Activated CD4-positive, alpha-beta T cell treated with anti-CD3 and anti-CD28 coated beads for 4 hours (primary cell): ENCODE measurements at regions not wholly inside any gene's neighbourhood (a gene's known extent, or its start where the extent isn't known, plus 50 kb on each side); places are given as distances from the start of the nearest gene placed in this dataset.

Source experiments
- DNase-seq, 2 donors: peaks; one replicate each; pipeline ENCODE4 v3.0.0-alpha.2; 2020

DNA sequence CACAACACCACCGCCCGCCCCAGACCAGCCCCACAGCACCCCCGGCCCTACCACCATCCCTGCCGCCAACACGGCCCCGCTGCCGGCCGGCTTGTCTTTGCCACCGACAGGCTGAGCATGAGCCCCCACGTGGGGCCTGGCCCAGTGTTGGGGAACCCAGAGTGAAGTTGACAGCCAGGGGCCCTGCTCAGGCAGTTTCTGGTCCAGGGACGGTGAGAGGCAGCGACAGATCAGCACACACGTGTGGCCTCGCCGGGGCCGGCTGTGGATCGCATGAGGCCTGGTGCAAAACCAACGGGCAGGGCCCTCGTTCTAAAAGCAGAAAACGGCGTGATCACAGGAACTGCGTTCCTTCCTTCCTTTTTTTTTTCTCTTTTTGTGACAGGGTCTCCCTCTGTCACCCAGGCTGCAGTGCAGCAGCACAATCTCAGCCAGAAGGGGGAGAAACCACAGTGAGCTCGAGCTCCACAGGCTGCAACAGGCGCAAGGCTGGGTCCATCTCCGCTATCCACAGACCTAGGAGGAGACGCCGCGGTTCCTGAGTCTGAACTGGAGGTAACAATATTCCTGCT, 50.5 kb upstream of the FBRSL1 start:
- DNase-seq = no peak

DNA sequence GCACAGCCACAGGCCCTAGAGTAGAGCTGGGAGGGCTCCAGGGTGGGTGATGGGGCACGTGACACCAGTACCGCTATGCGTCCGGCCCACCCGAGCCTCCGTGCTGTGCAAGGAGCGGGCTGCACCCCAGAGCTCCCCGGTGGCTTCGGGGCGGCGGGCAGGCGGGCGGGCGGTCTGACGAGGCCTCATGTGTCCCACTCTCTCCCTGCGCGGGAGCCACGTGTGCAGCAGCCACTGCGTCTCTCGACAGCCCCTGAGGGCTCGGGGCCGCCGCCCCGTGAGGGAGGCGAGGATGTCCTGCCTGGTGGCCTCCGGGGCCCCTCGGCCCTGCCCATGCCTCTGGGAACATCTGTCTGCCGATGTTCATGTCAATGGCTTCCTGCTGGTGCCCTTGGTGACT, 51.2 kb upstream of the FBRSL1 start:
- no peak for DNase-seq

DNA sequence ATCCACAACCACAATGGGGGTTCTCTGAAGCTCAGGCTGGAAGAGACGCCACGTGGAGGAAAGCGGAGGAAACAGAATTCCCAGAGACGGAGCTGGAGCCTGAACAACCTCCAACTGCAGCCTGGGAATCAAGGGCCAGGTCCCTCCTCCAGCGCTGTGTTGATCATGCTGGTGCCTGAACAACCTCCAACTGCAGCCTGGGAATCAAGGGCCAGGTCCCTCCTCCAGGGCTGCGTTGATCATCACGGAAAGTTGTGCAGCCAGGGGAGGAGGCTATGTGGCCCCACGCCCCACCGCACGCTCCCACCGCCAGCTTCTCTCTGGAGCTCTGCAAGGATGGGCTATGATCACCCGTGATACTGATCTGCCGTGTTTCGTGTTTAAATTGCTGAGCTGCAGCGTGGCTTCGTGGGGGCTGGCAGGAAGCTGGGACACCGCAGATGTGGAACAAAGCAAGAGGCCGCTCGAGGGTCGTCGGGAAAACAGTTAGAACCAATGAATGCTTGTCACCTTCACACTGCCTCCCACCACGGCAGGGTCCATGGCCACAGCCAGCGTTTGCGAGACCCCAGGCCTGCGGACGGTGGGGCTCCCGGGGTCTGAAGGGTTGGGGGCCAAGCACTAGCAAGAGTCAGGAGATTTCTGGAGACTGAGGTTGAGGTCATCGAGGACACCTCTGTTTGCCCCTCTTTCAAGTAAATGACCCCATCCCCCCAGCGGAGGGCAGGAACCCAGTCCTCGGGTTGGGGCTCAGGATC, 51.8 kb upstream of the FBRSL1 start:
- DNase-seq = no peak

DNA sequence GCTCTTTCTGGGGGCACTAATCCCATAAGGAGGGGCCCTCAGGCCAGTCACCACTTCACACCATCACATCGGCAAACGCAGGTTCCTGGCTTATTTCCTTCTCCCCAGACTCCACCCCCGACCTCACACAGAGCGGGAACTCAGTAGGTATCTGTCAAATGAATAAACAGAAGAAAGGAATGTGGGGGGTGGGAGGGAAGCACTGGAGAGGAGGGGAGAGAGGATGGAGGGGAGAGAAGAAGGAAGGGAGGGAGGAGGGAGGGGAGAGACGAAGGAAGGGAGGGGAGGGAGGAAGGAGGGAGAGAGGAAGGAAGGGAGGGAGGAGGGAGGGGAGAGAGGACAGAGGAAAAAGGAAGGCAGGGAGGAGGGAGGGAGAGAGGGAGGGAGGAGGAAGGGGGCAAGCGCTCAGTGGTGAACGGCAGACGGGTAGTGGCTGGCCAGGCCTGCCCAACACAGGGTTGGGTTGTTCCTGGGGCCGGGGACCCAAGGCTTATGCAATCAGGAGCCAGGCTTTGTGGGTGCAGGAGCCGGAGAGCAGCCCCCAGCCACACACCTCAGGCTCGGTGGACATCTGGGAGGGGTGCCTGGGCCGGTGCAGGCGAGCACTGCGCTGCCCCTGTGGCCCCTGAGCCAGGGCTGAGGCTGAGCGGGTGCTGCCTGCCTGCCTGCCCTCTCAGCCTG, 52.6 kb upstream of the FBRSL1 start:
- no peak for DNase-seq

- DNase-seq = no peak
Measured at GRCh38 chr12:132436791-132437251, 53.1 kb upstream of the FBRSL1 start.

- DNase-seq = no peak
Measured at GRCh38 chr12:132435486-132436187, 54.3 kb upstream of the FBRSL1 start.

GRCh38 chr12:132433641-132434395, 56.1 kb upstream of the FBRSL1 start:
- DNase-seq = no peak

GRCh38 chr12:132432721-132433577, 57.0 kb upstream of the FBRSL1 start:
- DNase-seq = no peak

DNA sequence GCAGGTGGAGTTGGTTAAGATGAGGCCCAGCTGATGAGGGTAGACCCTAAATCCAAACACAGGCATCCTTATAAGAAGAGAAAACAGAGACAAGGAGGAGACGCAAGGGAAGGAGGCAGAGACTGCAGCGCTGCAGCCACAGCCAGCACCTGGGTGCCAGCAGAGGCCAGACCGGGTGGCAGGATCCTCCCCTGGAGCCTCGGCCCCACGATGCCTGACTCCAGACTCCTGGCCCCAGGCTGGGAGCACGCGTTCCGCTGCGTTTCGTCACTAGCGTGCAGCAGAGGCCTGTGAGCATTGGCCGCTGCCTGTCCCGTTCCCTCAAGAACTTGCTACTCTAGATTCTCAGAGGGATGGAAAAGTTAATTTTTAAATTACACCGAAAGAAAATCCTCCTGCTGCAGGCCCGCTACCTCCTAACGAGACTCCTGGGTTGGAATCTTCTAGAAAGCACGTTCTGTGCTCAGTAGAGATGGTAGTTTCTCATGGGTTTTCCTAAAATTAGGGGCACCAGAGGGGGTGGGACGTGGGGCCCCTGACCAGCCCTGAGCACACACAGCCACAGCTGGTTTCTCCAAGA, 57.7 kb upstream of the FBRSL1 start:
- DNase-seq = no peak

GRCh38 chr12:132430838-132431774, 58.8 kb upstream of the FBRSL1 start:
- no peak for DNase-seq

DNA sequence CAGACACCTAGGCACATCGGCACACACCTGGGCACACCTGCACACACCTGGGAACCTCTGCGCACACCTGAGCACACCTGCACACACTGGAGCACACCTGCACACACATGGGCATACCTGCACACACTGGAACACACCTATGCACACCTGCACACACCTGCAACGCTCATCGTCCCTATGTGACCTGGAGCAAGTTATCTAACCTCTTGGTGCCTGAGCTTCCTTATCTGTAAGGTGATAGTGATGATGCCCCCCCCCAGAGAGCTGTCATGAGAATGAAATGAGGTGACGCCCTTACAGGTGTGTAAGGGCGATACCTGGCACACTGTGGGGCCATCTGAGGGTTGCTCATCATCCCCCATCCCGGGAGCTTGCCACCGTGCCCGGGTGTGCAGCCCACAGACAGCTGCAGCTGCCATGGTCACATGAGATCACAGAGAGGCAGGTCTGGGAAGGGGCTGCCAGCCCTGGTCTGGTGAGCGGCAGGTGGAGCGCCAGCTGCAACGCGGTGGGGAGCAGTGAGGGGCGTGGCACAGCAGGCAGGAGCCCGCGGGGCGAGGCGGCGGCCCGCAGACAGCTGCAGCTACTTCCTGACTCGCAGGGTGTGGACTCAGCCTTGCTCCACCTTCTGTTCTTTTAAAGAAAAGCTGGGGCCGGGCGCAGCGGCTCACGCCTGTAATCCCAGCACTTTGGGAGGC, 59.9 kb upstream of the FBRSL1 start:
- peak; percentile 46 to 54 for DNase-seq

- no peak for DNase-seq
Measured at GRCh38 chr12:132429602-132429945, 60.4 kb upstream of the FBRSL1 start.

GRCh38 chr12:132428936-132429601, 60.9 kb upstream of the FBRSL1 start:
- DNase-seq = no peak

DNA sequence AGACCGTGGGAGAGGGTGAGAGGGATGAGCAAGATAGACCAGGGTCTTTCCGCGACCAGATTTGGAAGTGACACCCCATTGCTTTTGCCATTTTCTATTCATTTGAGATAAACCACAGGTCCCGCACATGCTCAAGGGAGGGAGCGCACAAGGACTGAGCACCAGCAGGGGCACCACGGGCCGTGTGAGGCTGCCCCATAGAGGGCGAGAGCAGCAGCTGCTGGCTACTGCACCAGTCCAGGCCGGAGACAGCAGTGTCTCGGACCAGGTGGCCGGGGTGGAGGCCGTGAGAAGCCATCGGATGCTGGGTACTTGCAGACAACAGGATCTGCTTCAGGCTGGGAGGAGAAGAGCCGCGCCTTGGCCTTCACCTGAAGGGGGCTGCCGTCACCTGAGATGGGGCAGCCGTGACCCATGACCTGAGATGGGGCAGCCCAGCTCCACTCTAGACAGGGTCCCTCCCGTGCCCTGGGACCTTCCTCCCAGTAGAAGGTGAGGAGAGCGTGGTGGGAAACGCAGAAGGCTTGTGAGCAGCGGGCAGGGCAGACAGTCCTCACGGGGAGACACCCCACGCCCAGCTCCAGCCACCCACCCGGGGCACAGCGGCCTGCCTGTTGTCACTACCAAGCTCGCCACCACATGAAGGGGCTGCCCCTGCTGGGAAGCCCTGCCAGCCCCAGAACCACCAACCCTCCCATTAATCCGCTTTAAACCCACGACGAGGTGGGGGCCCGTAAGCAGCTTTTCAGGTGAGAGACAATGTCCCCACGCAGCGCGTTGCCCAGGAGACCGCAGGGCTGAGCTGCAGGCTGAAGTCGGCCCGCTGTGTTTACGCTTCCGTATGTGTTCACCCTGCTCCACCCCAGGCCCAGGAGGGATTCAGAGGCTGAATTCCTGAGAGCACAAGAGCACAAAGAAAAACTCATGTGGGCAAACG, 61.7 kb upstream of the FBRSL1 start:
- no peak for DNase-seq

DNA sequence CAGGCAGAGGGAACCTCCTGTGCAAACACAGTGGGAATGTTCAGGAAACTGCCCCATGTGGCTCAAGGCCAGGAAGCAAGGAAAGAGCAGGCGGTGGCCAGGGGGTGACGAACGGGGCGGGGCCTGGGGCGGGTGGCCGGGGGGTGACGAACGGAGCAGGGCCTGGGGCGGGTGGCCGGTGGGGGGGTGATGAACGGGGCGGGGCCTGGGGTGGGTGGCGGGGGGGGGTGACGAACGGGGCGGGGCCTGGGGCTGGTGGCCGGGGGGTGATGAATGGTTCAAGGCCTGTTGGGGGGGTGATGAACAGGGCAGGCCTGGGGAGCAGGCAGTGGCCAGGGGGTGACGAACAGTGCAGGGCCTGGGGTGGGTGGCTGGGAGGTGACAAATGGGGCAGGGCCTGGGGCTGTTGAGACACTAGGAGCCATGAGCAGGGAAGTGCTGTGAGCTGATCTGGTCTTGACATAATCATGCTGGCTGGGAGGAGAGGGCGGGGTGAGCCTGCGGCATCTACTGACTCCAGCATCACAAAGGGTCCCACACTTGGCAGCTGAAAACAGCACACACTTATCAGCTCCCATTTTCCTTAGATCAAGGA, 62.7 kb upstream of the FBRSL1 start:
- DNase-seq = no peak

DNA sequence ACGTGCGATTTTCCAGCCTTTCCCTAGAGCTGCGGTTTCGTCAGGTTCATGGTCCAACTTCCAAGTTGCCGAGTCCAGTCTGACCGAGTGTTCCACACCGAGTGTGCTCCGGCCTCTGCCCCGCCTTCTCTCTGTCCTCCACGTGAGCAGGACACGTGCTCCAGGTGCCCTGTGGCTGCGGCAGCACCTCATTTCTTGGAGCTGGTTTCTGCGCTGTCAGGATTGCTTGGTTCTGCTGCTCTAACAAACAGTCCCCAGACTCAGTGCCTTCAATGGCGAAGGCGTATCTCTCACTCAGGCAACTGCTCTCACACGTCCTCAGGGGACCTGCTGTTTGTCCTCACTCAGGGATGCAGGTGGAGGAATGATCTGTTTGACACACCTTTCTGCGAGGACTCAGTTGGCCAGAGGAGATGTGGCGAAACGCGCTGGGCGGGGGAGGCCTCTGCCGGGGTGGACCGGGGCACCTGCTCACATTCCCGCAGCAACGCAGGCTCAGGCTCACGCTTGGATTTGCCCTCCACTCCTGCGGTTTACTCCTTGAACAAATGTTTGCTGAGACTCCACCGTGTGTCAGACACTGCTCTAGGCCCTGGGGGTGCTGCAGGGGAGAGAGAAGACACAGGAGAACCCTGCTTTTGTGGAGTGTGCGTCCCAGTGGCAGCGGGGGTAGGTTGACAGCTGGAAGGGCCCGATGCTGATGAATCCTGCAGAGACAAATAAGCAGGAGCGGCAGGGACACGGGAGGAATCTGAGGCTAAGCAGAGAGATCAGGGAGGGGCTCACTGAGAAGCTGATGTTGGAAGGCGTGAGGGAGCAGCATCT, 63.4 kb upstream of the FBRSL1 start:
- no peak for DNase-seq

GRCh38 chr12:132424811-132425210, 65.1 kb upstream of the FBRSL1 start:
- no peak for DNase-seq
